Nephron progenitor cell (in vitro differentiated cells): ENCODE measurements at regions not wholly inside any gene's neighbourhood (a gene's known extent, or its start where the extent isn't known, plus 50 kb on each side); places are given as distances from the start of the nearest gene placed in this dataset.

ENCODE experiments used
- DNase-seq: peaks from one replicate; pipeline ENCODE4 v3.0.0; 2021
- H3K27ac Mint-ChIP-seq: 2 replicates; pipeline ENCODE4 v1.8.0; 2021; ENCODE audit warnings: mild to moderate bottlenecking, moderate library complexity, mixed read lengths
- H3K27me3 Mint-ChIP-seq: 2 replicates; pipeline ENCODE4 v1.8.0; 2021; ENCODE audit warnings: mild to moderate bottlenecking, low read depth, mixed read lengths; ENCODE audit not compliant: poor library complexity
- H3K36me3 Mint-ChIP-seq: 2 replicates; pipeline ENCODE4 v1.8.0; 2021; ENCODE audit warnings: low read depth, mixed read lengths
- H3K4me1 Mint-ChIP-seq: 2 replicates; pipeline ENCODE4 v1.8.0; 2021; ENCODE audit warnings: mixed read lengths
- H3K4me3 Mint-ChIP-seq: 2 replicates; pipeline ENCODE4 v1.8.0; 2021; ENCODE audit warnings: mild to moderate bottlenecking, moderate library complexity, mixed read lengths
- H3K9me3 Mint-ChIP-seq: 2 replicates; pipeline ENCODE4 v1.8.0; 2021; ENCODE audit warnings: mild to moderate bottlenecking, moderate library complexity, mixed read lengths
- TF ChIP-seq, protein P1 (sequence below): fragments of 200-600 bp; sonication (generic); IDR thresholded peaks from 2 replicates; pipeline ENCODE4 v1.5.0; 2021; ENCODE audit warnings: antibody characterized with exemption

DNA sequence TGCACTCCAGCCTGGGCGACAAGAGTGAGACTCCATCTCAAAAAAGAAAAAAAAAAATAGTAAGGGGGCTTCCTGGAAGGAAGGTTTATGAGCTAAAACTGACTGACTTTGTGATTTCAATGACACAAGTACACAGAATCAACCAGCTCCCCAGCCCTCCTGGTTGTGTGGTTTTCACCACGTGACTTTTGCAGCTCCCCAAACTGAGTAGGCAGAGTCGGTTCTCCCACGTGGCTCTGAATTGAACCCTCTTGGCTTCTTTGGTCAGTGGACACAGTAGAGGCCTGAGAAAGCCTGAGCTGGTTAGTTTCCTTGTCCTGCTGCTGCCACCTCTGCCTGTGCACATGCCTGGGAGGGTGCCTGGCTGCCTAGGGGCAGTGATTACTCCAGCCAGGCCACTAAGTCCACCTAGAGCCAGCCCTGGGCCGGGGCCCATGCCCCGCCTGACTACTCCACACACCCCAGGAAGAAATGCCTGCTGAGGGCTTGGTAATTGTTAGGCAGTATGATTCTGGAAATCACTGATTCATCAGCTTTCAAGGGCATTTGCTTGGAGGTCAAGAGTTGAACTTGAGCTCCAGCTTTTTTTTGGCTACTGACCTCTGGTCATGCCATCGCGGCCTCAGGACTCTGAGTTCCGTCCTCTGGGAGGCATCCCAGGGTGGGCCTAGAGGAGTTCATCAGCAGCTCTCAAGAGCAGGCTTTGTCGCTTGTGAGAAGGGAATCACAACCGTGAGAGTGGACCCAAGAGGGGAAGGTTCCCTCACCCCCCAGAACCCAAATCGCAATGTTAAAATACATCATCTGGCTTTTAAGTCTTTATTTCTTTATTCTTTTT lies 431.9 kb upstream of the HS6ST1 start:
- peaks cover 47% of the 10 kb centered on the region for H3K4me1 Mint-ChIP-seq
- TF ChIP-seq, protein P1, sequence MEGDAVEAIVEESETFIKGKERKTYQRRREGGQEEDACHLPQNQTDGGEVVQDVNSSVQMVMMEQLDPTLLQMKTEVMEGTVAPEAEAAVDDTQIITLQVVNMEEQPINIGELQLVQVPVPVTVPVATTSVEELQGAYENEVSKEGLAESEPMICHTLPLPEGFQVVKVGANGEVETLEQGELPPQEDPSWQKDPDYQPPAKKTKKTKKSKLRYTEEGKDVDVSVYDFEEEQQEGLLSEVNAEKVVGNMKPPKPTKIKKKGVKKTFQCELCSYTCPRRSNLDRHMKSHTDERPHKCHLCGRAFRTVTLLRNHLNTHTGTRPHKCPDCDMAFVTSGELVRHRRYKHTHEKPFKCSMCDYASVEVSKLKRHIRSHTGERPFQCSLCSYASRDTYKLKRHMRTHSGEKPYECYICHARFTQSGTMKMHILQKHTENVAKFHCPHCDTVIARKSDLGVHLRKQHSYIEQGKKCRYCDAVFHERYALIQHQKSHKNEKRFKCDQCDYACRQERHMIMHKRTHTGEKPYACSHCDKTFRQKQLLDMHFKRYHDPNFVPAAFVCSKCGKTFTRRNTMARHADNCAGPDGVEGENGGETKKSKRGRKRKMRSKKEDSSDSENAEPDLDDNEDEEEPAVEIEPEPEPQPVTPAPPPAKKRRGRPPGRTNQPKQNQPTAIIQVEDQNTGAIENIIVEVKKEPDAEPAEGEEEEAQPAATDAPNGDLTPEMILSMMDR: no peak
- no peak for DNase-seq
- H3K27me3 Mint-ChIP-seq: peaks cover 10% of the 10 kb centered on the region
- H3K27ac Mint-ChIP-seq: no peak overlapping the region
- no peaks in the 10 kb centered on the region for H3K36me3 Mint-ChIP-seq
- H3K4me3 Mint-ChIP-seq: no peak overlapping the region
- H3K9me3 Mint-ChIP-seq: no peaks in the 10 kb centered on the region

DNA sequence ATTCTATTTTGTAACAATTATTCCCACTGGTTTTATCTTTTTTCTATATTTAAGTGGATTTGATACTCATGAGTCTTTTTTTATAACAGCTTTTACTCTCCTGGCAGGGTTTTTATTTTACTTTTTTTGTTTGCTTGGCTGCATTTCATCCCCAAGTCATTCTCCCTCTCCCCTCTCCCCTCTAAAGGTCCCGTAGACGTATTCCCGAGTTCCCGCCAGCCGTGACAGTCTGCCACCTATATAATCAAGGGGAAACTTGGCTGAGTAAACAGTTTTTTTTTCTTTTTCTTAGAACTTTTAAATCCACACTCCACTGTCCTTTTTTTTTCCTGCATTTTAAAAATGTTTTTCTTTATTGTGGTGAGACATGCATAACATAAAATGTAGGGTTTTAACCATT lies 433.1 kb upstream of the HS6ST1 start:
- Mint-ChIP-seq H3K36me3 (no peaks in the 10 kb centered on the region), H3K4me1 (peaks cover 37% of the 10 kb centered on the region), H3K27ac (no peak overlapping the region), H3K4me3 (no peak overlapping the region), H3K9me3 (no peaks in the 10 kb centered on the region), H3K27me3 (peaks cover 14% of the 10 kb centered on the region)
- TF ChIP-seq, protein P1: no peak
- no peak for DNase-seq

DNA sequence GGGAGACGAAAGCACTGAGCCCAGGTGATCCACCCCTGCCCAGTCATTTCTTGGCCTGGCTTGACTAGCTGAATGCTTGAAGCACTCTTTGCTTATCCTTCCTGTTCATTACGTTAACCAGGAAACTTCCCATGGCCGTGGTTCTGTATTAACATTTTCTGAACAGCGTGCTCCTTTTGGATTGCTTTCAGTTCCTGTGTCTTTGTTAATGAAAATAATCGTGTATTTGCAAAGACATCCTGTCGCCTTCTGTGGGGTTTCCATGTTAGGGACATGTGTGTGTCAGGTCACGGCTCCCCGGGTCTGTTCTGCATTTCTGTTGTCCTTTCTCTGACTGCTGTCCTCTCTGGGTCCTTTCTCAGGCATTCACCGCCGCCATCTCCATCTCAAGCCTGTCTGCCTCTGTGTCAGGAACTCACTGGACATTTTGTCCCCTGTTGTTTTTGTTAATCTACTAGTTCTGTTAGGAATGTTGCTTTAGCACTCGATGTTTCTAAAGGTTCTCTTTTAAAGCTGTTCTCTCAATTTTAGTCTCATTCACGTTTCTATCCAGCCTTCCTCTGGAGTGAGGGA lies 434.1 kb upstream of the HS6ST1 start:
- Mint-ChIP-seq H3K4me3 (no peak overlapping the region), H3K9me3 (no peaks in the 10 kb centered on the region), H3K36me3 (no peaks in the 10 kb centered on the region), H3K27ac (no peak overlapping the region), H3K4me1 (peaks cover 36% of the 10 kb centered on the region), H3K27me3 (peaks cover 19% of the 10 kb centered on the region)
- no peak for DNase-seq
- TF ChIP-seq, protein P1: no peak

DNA sequence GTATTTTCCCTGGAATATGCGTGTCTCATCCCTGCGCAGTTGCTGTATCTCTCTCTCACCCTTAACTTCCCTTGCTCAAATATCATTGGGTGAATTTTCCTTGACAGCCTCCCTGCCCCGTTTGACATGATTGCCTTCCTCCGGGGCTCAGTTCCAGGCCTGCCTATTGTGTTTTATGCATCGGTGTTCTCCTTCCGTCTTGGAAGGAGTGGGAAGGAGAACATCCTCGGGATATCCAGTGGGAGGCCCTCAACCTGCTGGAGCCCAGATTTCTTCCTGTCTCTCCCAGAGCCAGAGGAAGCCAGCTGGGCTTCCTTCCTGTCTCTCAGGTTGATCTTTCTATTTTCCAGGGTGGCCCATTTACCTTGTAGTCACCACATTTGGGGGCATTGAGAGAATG lies 434.7 kb upstream of the HS6ST1 start:
- no peak overlapping the region for H3K4me3 Mint-ChIP-seq
- H3K4me1 Mint-ChIP-seq: peaks cover 36% of the 10 kb centered on the region
- H3K27me3 Mint-ChIP-seq: peaks cover 19% of the 10 kb centered on the region
- no peaks in the 10 kb centered on the region for H3K36me3 Mint-ChIP-seq
- no peaks in the 10 kb centered on the region for H3K9me3 Mint-ChIP-seq
- TF ChIP-seq, protein P1: no peak
- DNase-seq: no peak
- no peak overlapping the region for H3K27ac Mint-ChIP-seq

DNA sequence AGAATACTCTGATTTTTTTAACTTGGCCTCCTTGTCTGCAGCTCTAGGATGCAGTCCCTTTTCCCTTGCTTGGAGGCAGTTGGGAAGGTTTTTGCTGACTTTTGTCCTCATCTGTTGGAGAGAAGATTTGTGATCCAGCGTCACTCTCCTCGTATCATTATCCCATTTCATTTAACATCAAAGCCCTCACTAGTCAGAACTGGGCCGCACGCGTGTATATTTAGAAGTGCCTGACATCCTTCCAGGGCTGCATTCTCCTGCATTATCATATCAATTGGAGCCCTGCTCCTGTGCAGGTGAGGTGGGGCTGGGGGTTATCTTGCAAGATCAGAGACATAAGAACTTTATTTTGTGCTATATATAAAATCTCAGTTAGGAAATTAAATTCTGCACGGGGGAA lies 435.1 kb upstream of the HS6ST1 start:
- peaks cover 36% of the 10 kb centered on the region for H3K4me1 Mint-ChIP-seq
- H3K9me3 Mint-ChIP-seq: no peaks in the 10 kb centered on the region
- no peak overlapping the region for H3K27ac Mint-ChIP-seq
- H3K4me3 Mint-ChIP-seq: no peak overlapping the region
- peaks cover 16% of the 10 kb centered on the region for H3K27me3 Mint-ChIP-seq
- TF ChIP-seq, protein P1: no peak
- H3K36me3 Mint-ChIP-seq: no peaks in the 10 kb centered on the region
- DNase-seq: no peak
